ENCODE measurements at regions not wholly inside any gene's neighbourhood (a gene's known extent, or its start where the extent isn't known, plus 50 kb on each side); places are given as distances from the start of the nearest gene placed in this dataset.

GRCh38 chr7:70907259-70908247 is 224.4 kb upstream of the GALNT17 start:
- DNase-seq = no peak

GRCh38 chr7:70913924-70914323 is 218.0 kb upstream of the GALNT17 start:
- DNase-seq = no peak

- DNase-seq = no peak
Measured at GRCh38 chr7:70915067-70915466, 216.9 kb upstream of the GALNT17 start.

- DNase-seq = no peak
Measured at GRCh38 chr7:70919481-70920073, 212.4 kb upstream of the GALNT17 start.

- no peak for DNase-seq
Measured at GRCh38 chr7:70920876-70921275, 211.1 kb upstream of the GALNT17 start.

- DNase-seq = no peak
Measured at GRCh38 chr7:70923181-70923845, 208.6 kb upstream of the GALNT17 start.

GRCh38 chr7:70925411-70926115 is 206.4 kb upstream of the GALNT17 start:
- no peak for DNase-seq

GRCh38 chr7:70926666-70927065 is 205.3 kb upstream of the GALNT17 start:
- DNase-seq = no peak

GRCh38 chr7:70935311-70935710 is 196.6 kb upstream of the GALNT17 start:
- no peak for DNase-seq

GRCh38 chr7:70935854-70936253 is 196.1 kb upstream of the GALNT17 start:
- no peak for DNase-seq

- no peak for DNase-seq
Measured at GRCh38 chr7:70937424-70937823, 194.5 kb upstream of the GALNT17 start.

GRCh38 chr7:70940597-70940996 is 191.3 kb upstream of the GALNT17 start:
- no peak for DNase-seq

GRCh38 chr7:70942791-70943190 is 189.2 kb upstream of the GALNT17 start:
- no peak for DNase-seq

GRCh38 chr7:70944516-70944915 is 187.4 kb upstream of the GALNT17 start:
- no peak for DNase-seq

GRCh38 chr7:70947181-70947580 is 184.8 kb upstream of the GALNT17 start:
- DNase-seq = no peak

GRCh38 chr7:70949862-70950261 is 182.1 kb upstream of the GALNT17 start:
- no peak for DNase-seq

- DNase-seq = no peak
Measured at GRCh38 chr7:70951271-70951962, 180.5 kb upstream of the GALNT17 start.

- DNase-seq = no peak
Measured at GRCh38 chr7:70952311-70952710, 179.6 kb upstream of the GALNT17 start.

GRCh38 chr7:70953331-70953741 is 178.6 kb upstream of the GALNT17 start:
- DNase-seq = no peak

GRCh38 chr7:70953796-70954195 is 178.1 kb upstream of the GALNT17 start:
- DNase-seq = no peak

GRCh38 chr7:70972693-70973092 is 159.3 kb upstream of the GALNT17 start:
- no peak for DNase-seq

GRCh38 chr7:70975754-70976153 is 156.2 kb upstream of the GALNT17 start:
- no peak for DNase-seq
